ENCODE measurements at regions not wholly inside any gene's neighbourhood (a gene's known extent, or its start where the extent isn't known, plus 50 kb on each side); places are given as distances from the start of the nearest gene placed in this dataset.

GRCh38 chr15:62446984-62447383 is 281.9 kb upstream of the C2CD4B start:
- DNase-seq: no peak

DNA sequence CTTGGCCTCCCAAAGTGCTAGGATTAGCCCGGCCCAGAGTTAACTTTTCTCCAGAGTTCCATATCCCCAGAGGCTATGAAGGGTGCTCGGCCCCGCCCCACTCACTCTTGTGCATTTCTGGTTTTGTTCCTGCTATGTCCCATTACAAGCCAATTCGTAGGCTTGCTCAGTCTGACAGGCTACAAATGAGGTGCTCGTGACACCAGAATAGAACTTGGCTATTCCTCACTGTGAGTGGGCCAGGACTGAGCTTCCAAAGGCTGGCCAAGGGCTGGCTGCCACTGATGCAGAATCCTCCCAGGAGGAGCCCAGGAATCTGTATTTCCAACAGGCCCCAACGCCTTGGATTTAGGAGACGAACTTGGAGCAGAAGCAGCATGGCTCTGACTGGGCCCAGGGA is 282.7 kb upstream of the C2CD4B start:
- no peak for DNase-seq

- DNase-seq: no peak
These were observed 284.6 kb upstream of the C2CD4B start for GRCh38 chr15:62449638-62450037.

DNA sequence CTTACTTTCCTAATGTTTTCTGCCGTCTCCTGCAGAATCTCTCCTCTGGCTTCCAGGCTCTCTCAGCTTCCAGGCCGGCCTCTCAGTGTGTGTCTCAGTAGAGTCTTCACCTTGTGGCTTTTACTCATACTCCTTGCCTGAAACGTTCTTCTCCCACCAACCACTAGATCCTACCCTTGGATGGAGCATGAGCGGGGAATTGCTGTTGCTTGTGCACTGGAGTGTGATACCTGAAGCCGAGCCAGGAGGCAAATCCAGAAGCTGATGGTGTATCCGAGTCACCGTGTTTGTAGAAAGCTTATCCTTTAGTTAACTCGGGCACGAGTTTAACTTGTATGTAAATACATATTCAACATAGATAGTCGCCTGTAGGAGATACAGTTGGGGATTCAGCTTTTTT is 285.0 kb upstream of the C2CD4B start:
- DNase-seq: no peak

DNA sequence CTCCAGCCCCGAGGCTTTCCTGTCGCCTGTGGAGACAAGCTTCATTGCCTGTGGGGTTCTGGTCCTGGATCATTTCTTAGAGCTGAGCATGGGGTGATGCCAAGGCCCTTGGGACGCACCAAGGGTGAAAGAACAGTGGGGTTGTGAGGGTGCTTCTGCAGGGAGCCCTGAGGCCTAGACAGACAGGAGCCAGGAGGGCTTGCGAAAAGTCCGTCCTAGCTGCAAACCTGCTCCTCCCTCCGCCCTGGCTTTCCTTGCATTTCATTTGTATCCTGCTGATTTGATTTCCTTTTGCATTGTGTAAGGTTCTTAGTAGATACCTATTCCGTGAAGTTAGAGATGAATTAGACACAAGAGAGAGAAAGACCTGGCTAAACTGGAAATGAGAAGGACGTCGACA is 286.9 kb upstream of the C2CD4B start:
- DNase-seq: no peak

GRCh38 chr15:62452667-62453066 is 287.6 kb upstream of the C2CD4B start:
- DNase-seq: no peak

- no peak for DNase-seq
These were observed 288.3 kb upstream of the C2CD4B start for GRCh38 chr15:62453375-62453774.

DNA sequence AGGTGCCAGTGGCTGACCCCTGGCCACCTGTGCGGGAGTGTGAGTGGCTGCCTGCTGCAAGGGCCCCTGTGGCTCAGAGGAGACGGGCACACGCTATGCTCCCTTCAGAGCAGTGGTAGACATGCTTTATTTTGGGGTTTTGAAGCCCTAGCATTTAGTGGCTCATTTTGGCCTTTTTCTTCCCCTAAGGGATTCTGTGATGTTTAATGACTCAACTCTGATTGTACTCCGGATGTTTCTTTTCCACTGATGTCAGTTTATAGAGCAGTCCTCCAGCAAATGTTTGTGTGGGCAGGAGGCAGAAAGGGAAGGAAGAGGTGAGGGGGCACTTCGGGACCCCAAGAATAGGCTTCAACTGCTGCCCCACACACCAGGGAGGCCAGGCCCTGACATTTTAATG is 288.9 kb upstream of the C2CD4B start:
- no peak for DNase-seq

DNA sequence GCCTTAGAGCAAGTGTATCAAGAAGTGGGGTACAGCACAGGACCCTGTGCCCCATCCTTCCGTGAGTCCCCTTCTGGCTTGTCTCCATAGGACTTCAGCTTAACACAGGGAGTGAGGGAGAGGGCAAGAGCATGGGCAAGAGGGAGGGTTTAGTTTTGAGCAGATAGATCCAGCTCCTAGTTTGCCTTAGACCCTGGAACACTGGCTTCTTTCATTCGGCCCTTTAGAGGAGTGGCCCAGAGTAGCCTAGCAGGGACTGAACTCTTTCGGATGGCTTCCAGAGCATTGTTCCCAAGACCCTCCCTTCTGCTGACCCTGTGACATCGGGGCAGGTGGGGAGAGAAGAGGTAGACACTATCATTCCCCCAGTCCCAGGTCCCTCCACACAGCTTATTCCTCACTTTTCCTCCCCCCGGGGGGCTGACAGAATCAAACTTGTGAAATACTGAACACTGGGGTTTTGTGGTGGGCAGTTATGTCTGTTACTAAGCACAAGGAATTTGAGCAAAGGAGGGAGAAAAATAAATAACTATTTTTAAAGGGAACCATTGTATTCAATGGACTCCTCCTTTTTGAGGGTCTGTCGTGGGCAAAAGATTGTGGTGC is 289.6 kb upstream of the C2CD4B start:
- DNase-seq: no peak

GRCh38 chr15:62455441-62455921 is 290.4 kb upstream of the C2CD4B start:
- DNase-seq: no peak

- no peak for DNase-seq
These were observed 291.2 kb upstream of the C2CD4B start for GRCh38 chr15:62456011-62456920.

DNA sequence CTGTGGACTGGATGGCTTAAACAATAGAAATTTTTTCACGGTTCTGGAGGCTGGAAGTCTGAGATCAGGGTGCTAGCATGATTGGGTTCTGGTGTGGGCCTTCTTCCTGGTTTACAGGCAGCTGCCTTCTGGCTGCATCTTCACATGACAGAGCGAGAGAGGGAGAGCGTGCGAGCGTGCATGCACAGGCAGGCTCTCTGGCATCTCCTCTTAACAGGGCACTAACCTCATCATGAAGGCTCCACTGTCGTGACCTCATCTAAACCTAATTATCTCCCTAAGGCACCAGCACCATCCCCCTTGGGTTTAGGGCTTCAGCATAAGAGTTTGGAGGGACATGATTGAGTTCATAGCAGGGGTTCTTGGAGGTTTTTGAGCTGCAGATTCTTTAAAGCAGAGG is 292.0 kb upstream of the C2CD4B start:
- no peak for DNase-seq

GRCh38 chr15:62459875-62460274 is 294.8 kb upstream of the C2CD4B start:
- DNase-seq: no peak

DNA sequence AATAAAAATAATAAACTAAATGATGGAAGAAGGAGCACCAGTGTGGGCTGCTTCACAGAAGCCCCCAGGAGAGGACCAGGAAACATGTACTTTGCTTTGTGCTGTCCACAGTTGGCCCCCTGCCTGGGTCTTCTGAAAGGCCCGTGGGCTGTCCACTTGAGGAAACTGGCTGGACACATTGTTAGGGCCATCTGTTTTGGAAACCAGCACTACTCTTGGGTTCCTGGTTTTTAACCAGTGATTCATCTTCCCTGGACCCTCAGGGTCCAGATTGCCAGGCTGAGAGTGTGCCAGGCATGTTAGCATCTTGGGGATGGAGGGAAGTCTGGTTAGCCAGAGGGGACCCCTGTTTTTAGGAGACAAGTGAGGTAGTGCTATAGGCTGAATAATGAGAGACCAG is 297.2 kb upstream of the C2CD4B start:
- no peak for DNase-seq

- DNase-seq: no peak
These were observed 297.6 kb upstream of the C2CD4B start for GRCh38 chr15:62462721-62463120.

DNA sequence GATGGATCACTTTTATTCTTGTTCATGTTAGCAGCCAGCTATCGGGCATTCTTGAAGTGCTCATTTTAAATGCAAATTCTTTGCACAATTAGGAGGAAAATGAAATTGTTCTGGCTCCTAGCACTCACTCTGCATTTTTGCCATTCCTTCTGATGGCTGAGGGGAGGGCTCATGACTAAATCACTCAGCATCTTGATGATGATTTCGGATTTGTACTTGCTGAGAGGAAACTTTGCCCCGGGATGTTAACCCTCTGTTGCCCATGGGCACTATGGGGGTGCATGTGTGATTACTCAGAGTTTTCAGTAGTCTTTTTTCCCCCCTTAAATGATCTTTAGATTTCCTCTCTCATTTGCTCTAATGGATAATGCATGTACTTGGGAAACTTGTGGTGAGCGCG is 299.6 kb upstream of the C2CD4B start:
- no peak for DNase-seq

GRCh38 chr15:62465173-62465572 is 300.1 kb upstream of the C2CD4B start:
- DNase-seq: no peak

GRCh38 chr15:62469478-62469873 is 304.4 kb upstream of the C2CD4B start:
- no peak for DNase-seq

- no peak for DNase-seq
These were observed 305.0 kb upstream of the C2CD4B start for GRCh38 chr15:62469874-62470688.

GRCh38 chr15:62472616-62473299 is 307.7 kb upstream of the C2CD4B start:
- DNase-seq: no peak

DNA sequence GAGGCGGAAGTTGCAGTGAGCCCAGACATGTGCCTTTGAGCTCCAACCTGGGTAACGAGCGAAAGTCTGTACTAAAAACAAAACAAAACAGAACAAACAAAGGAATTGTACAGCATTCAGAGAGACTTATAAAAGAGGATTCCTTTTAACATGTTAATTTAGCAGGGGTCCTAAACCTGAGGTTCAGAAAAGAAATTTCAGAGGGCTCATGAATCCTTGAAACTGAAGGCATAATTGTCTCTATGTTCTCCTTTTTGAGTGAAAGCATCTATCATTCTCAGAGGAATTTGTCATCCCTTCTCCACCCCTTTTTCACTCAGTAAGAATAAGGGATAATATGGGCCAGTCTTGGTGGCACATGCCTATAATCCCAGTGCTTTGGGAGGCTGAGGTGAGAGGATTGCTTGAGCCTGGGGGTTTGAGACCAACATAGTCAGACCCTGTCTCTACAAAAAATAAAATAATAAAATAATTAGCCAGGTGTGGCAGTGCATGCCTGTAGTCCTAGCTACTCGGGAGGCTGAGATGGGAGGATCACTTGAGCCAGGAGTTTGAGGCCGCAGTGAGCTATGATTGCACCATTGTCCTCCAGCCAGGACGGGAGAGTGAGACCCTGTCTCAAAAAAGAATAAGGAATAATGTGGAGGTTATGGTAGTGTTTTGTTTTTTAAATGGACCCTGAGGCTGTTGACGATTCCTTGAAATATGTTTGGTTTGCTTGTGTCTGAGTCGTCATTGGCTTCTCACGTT is 309.1 kb upstream of the C2CD4B start:
- no peak for DNase-seq

DNA sequence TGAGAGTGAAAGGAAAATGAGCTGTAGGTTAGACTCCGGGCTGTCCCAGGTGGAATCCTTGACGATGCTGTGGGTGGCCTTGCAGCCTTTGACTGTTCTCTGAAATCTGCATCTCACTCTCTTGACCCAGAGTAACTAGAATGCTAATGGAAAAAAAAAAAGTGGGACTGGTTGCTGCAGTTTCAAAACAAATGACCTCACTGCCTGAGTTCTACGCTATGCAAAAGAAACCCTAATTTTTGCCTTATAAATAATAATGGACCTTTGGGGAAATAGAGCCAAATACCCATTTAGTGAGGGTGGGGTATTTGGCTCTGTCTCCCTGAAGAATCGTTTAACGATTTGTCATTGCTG is 309.7 kb upstream of the C2CD4B start:
- DNase-seq: no peak

Data from activated naive CD4-positive, alpha-beta T cell treated with anti-CD3 and anti-CD28 coated beads, Interleukin-2, amount 50 U/mL, for 16 hours (primary cell).